HepG2 (cell line): ENCODE measurements at regions not wholly inside any gene's neighbourhood (a gene's known extent, or its start where the extent isn't known, plus 50 kb on each side); places are given as distances from the start of the nearest gene placed in this dataset.

ENCODE experiments used
- ATAC-seq: fragments of 200-7000 bp; cut with Tn5 transposase; 3 replicates; pipeline ENCODE4 v1.9.1; 2020; ENCODE audit warnings: mild to moderate bottlenecking, moderate library complexity
- BruUV-seq: library from RNA; stranded (reverse); fragments of 400-500 nt; replicated peaks from 2 replicates; lab custom pipeline; 2021; lab: Mats Ljungman, UMichigan
- CTCF ChIA-PET: fragments of 300-600 bp; formaldehyde crosslinking; extraction: SDS; loops from one replicate; lab custom pipeline; 2021; ENCODE audit warnings: low total read pairs, inconsistent platforms, low intra/inter-chr PET ratio; lab: Yijun Ruan, JAX
- POLR2A ChIA-PET: fragments of 350-600 bp; sonication (Branson Sonifier 250); formaldehyde crosslinking; loops from one replicate; lab custom pipeline; 2020; ENCODE audit warnings: antibody characterized with exemption, inconsistent platforms; lab: Yijun Ruan, JAX
- DNase-seq: peaks from one replicate; pipeline ENCODE4 v3.0.0-alpha.2; 2015; ENCODE audit warnings: low spot score
- FAIRE-seq: peaks from 3 replicates; lab custom pipeline; 2011; peaks lifted over from hg19 to GRCh38; lab: Jason Lieb, UNC
- H2AFZ ChIP-seq: one replicate; pipeline ENCODE4 v1.6.1; 2011; ENCODE audit warnings: low read length, inconsistent platforms
- H3K27ac ChIP-seq: fragments of 300-600 bp; 3 replicates; pipeline ENCODE4 v1.8.0; 2011; ENCODE audit warnings: mixed run types, mild to moderate bottlenecking, mixed read lengths, low read length, inconsistent platforms; ENCODE audit not compliant: insufficient read depth; ENCODE audit errors: extremely low read length
- H3K27me3 ChIP-seq, 2 experiments: fragments of 200-600 bp in 1 of 2; 2 replicates in 1 of 2; 3 replicates in 1 of 2; pipeline versions ENCODE4 v1.6.0 to v1.8.0; 2011; ENCODE audit warnings: low read length in 2 of 2, mild to moderate bottlenecking in 2 of 2, moderate library complexity in 2 of 2, inconsistent platforms in 1 of 2; ENCODE audit not compliant: insufficient read depth in 2 of 2, control insufficient read depth in 1 of 2
- H3K36me3 ChIP-seq, 2 experiments: fragments of 200-600 bp in 1 of 2; replicated peaks in 1 of 2; 2 replicates in 1 of 2; 3 replicates in 1 of 2; pipeline versions ENCODE4 v1.5.1 to v1.8.0; 2011; ENCODE audit warnings: low read length in 2 of 2, inconsistent platforms in 1 of 2; ENCODE audit not compliant: insufficient read depth in 2 of 2, control insufficient read depth in 1 of 2
- H3K4me1 ChIP-seq: 2 replicates; pipeline ENCODE4 v1.5.1; 2012; ENCODE audit warnings: low read length, inconsistent platforms; ENCODE audit not compliant: insufficient read depth
- H3K4me2 ChIP-seq: 2 replicates; pipeline ENCODE4 v1.6.0; 2011; ENCODE audit warnings: low read depth, low read length, inconsistent platforms
- H3K4me3 ChIP-seq, 3 experiments: fragments of 200-600 bp in 1 of 3; sonication (generic), shearing (Covaris generic) in 1 of 3; replicated peaks in 1 of 3; 2 replicates each; pipeline ENCODE4 v1.5.1; 2011 to 2016; ENCODE audit warnings: low read length in 3 of 3, inconsistent platforms in 2 of 3, low read depth in 2 of 3, mild to moderate bottlenecking in 2 of 3, control low read depth in 1 of 3, mixed read lengths in 1 of 3; ENCODE audit not compliant: insufficient read depth in 1 of 3
- H3K79me2 ChIP-seq: one replicate; pipeline ENCODE4 v1.6.1; 2011; ENCODE audit warnings: low read length, inconsistent platforms; ENCODE audit not compliant: insufficient read depth
- H3K9ac ChIP-seq: 2 replicates; pipeline ENCODE4 v1.6.0; 2011; ENCODE audit warnings: mild to moderate bottlenecking, low read depth, low read length, inconsistent platforms; ENCODE audit not compliant: insufficient read depth
- H3K9me3 ChIP-seq: 2 replicates; pipeline ENCODE4 v1.5.1; 2012; ENCODE audit warnings: mild to moderate bottlenecking, low read length
- H4K20me1 ChIP-seq: 2 replicates; pipeline ENCODE4 v1.6.0; 2011; ENCODE audit warnings: inconsistent platforms, mild to moderate bottlenecking, low read length, moderate library complexity; ENCODE audit not compliant: insufficient read depth
- CC2D1A ChIP-seq: sonication (generic); formaldehyde crosslinking; IDR thresholded peaks from 2 replicates; pipeline ENCODE4 v1.8.1; 2023; ENCODE audit warnings: mild to moderate bottlenecking, missing genetic modification reagents
- HHEX ChIP-seq: IDR thresholded peaks from 2 replicates; pipeline ENCODE4 v1.6.1; 2016; ENCODE audit warnings: control low read depth
- HMGA1 ChIP-seq: sonication (generic); formaldehyde crosslinking; conservative IDR thresholded peaks from 2 replicates; pipeline ENCODE4 v1.4.0; 2020; ENCODE audit warnings: missing genetic modification reagents
- KLF16 ChIP-seq, 2 experiments: sonication (generic) in 1 of 2; formaldehyde crosslinking in 1 of 2; IDR thresholded peaks; 2 replicates each; pipeline versions ENCODE4 v1.6.1 to v1.8.0; 2016 to 2023; ENCODE audit warnings: missing genetic modification reagents in 2 of 2, missing compliant biosample characterization in 1 of 2
- KLF6 ChIP-seq: IDR thresholded peaks from 2 replicates; pipeline ENCODE4 v1.8.0; 2016; ENCODE audit warnings: missing biosample characterization, missing genetic modification reagents
- NR2F2 ChIP-seq: IDR thresholded peaks from 2 replicates; pipeline ENCODE4 v1.6.1; 2012; ENCODE audit warnings: low read depth, inconsistent platforms, borderline replicate concordance
- PHF8 ChIP-seq: sonication (generic); formaldehyde crosslinking; IDR thresholded peaks from 2 replicates; pipeline ENCODE4 v1.5.0; 2020; ENCODE audit warnings: missing genetic modification reagents
- SPEN ChIP-seq: sonication (generic); formaldehyde crosslinking; IDR thresholded peaks from 2 replicates; pipeline ENCODE4 v1.5.1; 2020; ENCODE audit warnings: low read depth, mild to moderate bottlenecking, missing genetic modification reagents
- THRA ChIP-seq: sonication (generic); formaldehyde crosslinking; IDR thresholded peaks from 2 replicates; pipeline ENCODE4 v1.4.0; 2020; ENCODE audit warnings: missing genetic modification reagents, borderline replicate concordance
- TRAFD1 ChIP-seq: sonication (generic); formaldehyde crosslinking; IDR thresholded peaks from 2 replicates; pipeline ENCODE4 v1.5.1; 2020; ENCODE audit warnings: missing genetic modification reagents, mild to moderate bottlenecking, borderline replicate concordance
- TRIM24 ChIP-seq: sonication (generic); formaldehyde crosslinking; IDR thresholded peaks from 2 replicates; pipeline ENCODE4 v1.8.0; 2022; ENCODE audit warnings: mild to moderate bottlenecking, missing genetic modification reagents
- ZNF124 ChIP-seq: sonication (generic); formaldehyde crosslinking; IDR thresholded peaks from 2 replicates; pipeline ENCODE4 v1.4.0; 2020; ENCODE audit warnings: missing genetic modification reagents
- ZNF652 ChIP-seq: IDR thresholded peaks from 2 replicates; pipeline ENCODE4 v1.6.1; 2016; ENCODE audit warnings: low read depth, borderline replicate concordance
- ZNF720 ChIP-seq: sonication (generic); formaldehyde crosslinking; IDR thresholded peaks from 2 replicates; pipeline ENCODE4 v1.4.0; 2020; ENCODE audit warnings: missing genetic modification reagents
- ZNF766 ChIP-seq: sonication (generic); formaldehyde crosslinking; IDR thresholded peaks from 2 replicates; pipeline ENCODE4 v1.5.0; 2020; ENCODE audit warnings: missing genetic modification reagents, borderline replicate concordance
- in situ Hi-C: cut with HindIII; loops from 2 replicates; pipeline ENCODE4 v1.10.0; 2017; ENCODE audit warnings: low pct_unique_long_range_greater_than_20kb; ENCODE audit not compliant: extremely low pct_ligation_motif_present
- intact Hi-C: fragments of 100-400 bp; cut with micrococcal nuclease; formaldehyde crosslinking; loops from one replicate; pipeline ENCODE4 v1.10.0; 2022; ENCODE audit not compliant: unreplicated experiment
- TF ChIP-seq, protein P1 (sequence below): IDR thresholded peaks from 2 replicates; pipeline ENCODE4 v1.6.1; 2016; ENCODE audit warnings: low read depth, missing genetic modification reagents, missing compliant biosample characterization
- TF ChIP-seq, protein P2 (sequence below): sonication (generic); formaldehyde crosslinking; IDR thresholded peaks from 2 replicates; pipeline ENCODE4 v1.5.0; 2020; ENCODE audit warnings: mild to moderate bottlenecking, missing genetic modification reagents

DNA sequence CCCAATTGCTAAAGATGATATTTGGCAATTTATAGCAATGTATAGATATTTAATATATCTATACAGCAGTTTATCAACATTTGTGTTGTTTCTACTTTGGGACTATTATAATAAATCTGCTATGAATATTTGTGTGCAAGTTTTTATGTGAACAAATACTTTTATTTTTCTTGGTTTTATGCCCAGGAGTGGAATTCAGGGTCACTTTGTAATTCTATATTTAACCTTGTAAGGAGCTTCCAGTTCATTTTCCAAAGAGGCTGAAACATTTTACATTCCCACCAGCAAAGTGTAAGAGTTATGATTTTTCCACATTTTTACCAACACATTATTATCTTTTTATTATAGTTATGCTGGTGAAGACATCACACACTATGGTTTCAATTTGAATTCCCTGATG is 801.3 kb downstream of the PCDH18 start:
- no peak overlapping the region for H3K9ac ChIP-seq
- no peaks in the 10 kb centered on the region for H4K20me1 ChIP-seq
- CTCF ChIA-PET: no interaction called here
- H3K9me3 ChIP-seq: no peaks in the 10 kb centered on the region
- in situ Hi-C loops: no loop called here
- POLR2A ChIA-PET: no interaction called here
- H3K4me1 ChIP-seq: no peaks in the 10 kb centered on the region
- intact Hi-C loops: no loop called here
- DNase-seq: no peak
- no peak for ATAC-seq
- no peaks in the 10 kb centered on the region for H3K79me2 ChIP-seq
- BruUV-seq: no TSS peak
- no peaks in the 10 kb centered on the region; a peak in 1 of 5 replicates for H3K27me3 ChIP-seq
- H3K4me3 ChIP-seq: no peak overlapping the region
- no peak for FAIRE-seq
- H2AFZ ChIP-seq: no peak overlapping the region
- no peak overlapping the region for H3K27ac ChIP-seq
- no peaks in the 10 kb centered on the region for H3K36me3 ChIP-seq
- H3K4me2 ChIP-seq: no peak overlapping the region
- TF ChIP-seq HMGA1 (CRISPR knock-in tag) (no peak), TRAFD1 (CRISPR knock-in tag) (no peak), NR2F2 (no peak), KLF6 (no peak), KLF16 (CRISPR knock-in tag; IDR thresholded peaks at IDR 0.05) (no peak), HHEX (CRISPR knock-in tag) (no peak), ZNF652 (CRISPR knock-in tag) (no peak), ZNF766 (CRISPR knock-in tag) (no peak), THRA (CRISPR knock-in tag) (no peak), SPEN (CRISPR knock-in tag) (no peak), TRIM24 (no peak), ZNF720 (CRISPR knock-in tag) (no peak), PHF8 (CRISPR knock-in tag) (no peak), CC2D1A (CRISPR knock-in tag) (no peak), ZNF124 (CRISPR knock-in tag) (no peak)
- TF ChIP-seq, protein P1, sequence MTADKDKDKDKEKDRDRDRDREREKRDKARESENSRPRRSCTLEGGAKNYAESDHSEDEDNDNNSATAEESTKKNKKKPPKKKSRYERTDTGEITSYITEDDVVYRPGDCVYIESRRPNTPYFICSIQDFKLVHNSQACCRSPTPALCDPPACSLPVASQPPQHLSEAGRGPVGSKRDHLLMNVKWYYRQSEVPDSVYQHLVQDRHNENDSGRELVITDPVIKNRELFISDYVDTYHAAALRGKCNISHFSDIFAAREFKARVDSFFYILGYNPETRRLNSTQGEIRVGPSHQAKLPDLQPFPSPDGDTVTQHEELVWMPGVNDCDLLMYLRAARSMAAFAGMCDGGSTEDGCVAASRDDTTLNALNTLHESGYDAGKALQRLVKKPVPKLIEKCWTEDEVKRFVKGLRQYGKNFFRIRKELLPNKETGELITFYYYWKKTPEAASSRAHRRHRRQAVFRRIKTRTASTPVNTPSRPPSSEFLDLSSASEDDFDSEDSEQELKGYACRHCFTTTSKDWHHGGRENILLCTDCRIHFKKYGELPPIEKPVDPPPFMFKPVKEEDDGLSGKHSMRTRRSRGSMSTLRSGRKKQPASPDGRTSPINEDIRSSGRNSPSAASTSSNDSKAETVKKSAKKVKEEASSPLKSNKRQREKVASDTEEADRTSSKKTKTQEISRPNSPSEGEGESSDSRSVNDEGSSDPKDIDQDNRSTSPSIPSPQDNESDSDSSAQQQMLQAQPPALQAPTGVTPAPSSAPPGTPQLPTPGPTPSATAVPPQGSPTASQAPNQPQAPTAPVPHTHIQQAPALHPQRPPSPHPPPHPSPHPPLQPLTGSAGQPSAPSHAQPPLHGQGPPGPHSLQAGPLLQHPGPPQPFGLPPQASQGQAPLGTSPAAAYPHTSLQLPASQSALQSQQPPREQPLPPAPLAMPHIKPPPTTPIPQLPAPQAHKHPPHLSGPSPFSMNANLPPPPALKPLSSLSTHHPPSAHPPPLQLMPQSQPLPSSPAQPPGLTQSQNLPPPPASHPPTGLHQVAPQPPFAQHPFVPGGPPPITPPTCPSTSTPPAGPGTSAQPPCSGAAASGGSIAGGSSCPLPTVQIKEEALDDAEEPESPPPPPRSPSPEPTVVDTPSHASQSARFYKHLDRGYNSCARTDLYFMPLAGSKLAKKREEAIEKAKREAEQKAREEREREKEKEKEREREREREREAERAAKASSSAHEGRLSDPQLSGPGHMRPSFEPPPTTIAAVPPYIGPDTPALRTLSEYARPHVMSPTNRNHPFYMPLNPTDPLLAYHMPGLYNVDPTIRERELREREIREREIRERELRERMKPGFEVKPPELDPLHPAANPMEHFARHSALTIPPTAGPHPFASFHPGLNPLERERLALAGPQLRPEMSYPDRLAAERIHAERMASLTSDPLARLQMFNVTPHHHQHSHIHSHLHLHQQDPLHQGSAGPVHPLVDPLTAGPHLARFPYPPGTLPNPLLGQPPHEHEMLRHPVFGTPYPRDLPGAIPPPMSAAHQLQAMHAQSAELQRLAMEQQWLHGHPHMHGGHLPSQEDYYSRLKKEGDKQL (CRISPR knock-in tag): no peak
- TF ChIP-seq, protein P2, sequence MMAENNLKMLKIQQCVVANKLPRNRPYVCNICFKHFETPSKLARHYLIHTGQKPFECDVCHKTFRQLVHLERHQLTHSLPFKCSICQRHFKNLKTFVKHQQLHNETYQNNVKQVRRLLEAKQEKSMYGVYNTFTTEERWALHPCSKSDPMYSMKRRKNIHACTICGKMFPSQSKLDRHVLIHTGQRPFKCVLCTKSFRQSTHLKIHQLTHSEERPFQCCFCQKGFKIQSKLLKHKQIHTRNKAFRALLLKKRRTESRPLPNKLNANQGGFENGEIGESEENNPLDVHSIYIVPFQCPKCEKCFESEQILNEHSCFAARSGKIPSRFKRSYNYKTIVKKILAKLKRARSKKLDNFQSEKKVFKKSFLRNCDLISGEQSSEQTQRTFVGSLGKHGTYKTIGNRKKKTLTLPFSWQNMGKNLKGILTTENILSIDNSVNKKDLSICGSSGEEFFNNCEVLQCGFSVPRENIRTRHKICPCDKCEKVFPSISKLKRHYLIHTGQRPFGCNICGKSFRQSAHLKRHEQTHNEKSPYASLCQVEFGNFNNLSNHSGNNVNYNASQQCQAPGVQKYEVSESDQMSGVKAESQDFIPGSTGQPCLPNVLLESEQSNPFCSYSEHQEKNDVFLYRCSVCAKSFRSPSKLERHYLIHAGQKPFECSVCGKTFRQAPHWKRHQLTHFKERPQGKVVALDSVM (CRISPR knock-in tag): no peak
